ENCODE measurements at regions not wholly inside any gene's neighbourhood (a gene's known extent, or its start where the extent isn't known, plus 50 kb on each side); places are given as distances from the start of the nearest gene placed in this dataset.

DNA sequence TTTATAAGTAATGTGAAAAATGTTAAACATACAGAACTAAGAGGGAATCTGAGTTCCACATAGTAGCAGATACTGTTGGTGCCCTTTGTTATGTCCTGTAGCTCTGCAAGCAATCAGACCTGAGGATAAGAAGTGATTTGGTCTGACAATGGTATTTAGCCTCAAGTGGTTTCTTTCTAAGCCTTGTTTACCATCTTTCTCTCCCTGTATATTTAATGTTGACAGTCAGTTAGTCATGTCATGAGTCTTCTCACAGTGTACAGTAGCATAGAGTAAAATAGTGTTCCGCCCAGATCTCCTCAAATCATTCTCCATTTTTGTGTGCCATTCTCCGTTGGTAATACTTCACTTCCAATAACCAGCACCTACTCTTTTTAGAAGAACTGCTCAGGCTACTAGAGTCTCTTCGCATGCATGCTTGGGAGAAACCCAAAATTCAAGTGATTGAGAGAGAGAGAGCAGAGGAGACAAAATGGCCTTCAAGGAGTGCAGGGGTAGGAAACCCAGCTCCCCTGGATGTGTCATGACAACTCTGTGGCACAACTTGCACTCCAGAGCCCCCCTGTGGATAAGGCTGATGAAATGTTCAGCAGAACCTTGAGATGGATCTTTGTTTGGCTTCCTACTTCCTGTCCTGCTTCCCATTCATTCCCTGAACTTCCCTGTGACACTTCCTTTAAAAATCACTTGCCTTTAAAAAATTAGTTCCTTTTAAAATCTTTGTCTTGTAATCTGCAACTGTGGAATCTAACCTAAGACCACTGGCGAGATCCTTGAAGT lies 129.2 kb upstream of the FST start:
- H3K27ac ChIP-seq, result no peak overlapping the region
- TF ChIP-seq, protein P1, sequence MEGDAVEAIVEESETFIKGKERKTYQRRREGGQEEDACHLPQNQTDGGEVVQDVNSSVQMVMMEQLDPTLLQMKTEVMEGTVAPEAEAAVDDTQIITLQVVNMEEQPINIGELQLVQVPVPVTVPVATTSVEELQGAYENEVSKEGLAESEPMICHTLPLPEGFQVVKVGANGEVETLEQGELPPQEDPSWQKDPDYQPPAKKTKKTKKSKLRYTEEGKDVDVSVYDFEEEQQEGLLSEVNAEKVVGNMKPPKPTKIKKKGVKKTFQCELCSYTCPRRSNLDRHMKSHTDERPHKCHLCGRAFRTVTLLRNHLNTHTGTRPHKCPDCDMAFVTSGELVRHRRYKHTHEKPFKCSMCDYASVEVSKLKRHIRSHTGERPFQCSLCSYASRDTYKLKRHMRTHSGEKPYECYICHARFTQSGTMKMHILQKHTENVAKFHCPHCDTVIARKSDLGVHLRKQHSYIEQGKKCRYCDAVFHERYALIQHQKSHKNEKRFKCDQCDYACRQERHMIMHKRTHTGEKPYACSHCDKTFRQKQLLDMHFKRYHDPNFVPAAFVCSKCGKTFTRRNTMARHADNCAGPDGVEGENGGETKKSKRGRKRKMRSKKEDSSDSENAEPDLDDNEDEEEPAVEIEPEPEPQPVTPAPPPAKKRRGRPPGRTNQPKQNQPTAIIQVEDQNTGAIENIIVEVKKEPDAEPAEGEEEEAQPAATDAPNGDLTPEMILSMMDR (conservative IDR thresholded peaks at IDR 0.05), result no peak

DNA sequence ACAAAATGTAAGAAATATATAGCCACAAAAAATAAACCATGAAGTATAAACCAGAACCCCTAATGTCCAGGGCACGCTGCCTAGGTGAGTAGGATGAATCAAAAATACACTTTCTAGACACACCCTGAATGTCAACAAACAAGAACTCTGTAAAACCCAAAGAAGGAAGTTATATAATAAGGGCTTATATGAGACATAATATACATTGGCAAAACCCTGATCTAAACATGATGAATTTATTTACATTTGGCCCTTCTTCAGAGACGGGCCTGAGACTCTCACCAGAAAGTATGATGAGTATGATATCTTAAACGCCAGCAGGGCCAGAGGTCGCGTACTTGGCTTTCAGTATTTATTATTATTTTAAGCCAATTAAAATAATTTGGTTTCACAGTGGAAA lies 125.1 kb upstream of the FST start:
- no peak overlapping the region for H3K27ac ChIP-seq
- TF ChIP-seq, protein P1 (conservative IDR thresholded peaks at IDR 0.05), result no peak

- no peak overlapping the region for H3K27ac ChIP-seq
- TF ChIP-seq, protein P1 (conservative IDR thresholded peaks at IDR 0.05), result no peak
These were observed 124.5 kb upstream of the FST start for GRCh38 chr5:53355931-53356330.

- H3K27ac ChIP-seq, result no peak overlapping the region
- TF ChIP-seq, protein P1 (conservative IDR thresholded peaks at IDR 0.05), result no peak
These were observed 123.0 kb upstream of the FST start for GRCh38 chr5:53357439-53357838.

DNA sequence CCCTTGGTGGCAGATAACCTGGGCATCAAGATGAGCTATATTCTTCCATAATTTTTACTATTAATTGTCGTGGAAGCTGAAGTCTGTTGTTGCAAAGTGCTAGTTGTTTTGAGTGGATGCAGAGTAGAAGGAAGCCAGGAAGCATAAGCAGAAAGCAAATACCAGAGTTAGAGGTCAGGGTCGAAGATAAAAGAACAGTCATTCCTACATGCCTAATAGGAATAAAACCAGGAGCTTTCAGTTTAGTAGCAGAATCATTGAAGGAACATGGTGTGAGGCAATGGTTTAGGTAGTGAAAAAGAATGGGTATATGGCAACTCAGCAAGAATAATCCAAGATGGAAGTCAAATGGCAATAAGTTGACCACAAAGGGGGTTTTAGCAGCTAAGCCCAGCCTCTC lies 121.6 kb upstream of the FST start:
- H3K27ac ChIP-seq, result no peak overlapping the region
- TF ChIP-seq, protein P1 (conservative IDR thresholded peaks at IDR 0.05), result no peak

DNA sequence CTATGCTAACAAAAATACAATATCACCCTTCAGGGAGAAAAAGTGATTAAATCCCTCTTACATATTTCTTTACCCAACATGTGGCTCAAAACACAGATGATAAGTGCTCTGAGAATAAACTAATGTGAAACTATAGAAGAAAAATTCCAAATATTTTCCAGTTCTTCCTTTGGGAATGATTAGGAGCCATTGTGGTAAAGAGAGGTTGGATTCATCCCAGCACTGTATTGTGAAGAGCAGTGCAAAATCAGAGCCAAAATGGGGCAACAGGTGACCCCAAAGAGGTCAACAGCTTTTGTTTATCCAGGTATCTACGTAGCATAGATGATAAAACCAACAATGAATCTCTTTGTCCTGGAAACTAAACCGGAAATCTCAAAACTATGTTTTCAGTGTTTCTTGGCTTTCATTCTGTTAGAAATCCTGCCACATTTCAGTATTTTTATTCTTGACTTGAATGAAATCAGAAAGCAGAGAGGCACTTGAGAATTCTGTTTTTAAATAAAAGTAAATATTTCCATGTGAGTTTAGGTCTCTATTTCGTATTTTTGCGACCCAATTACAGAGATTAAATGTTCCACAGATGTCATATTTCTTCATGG lies 120.4 kb upstream of the FST start:
- no peak overlapping the region for H3K27ac ChIP-seq
- TF ChIP-seq, protein P1 (conservative IDR thresholded peaks at IDR 0.05), result no peak

GRCh38 chr5:53360811-53361210 lies 119.6 kb upstream of the FST start:
- no peak overlapping the region for H3K27ac ChIP-seq
- TF ChIP-seq, protein P1 (conservative IDR thresholded peaks at IDR 0.05), result no peak

All from VCaP (cell line).